OCI-LY7 (cell line): ENCODE measurements at regions not wholly inside any gene's neighbourhood (a gene's known extent, or its start where the extent isn't known, plus 50 kb on each side); places are given as distances from the start of the nearest gene placed in this dataset.

Source experiments
- BruUV-seq: library from RNA; stranded (reverse); fragments of 400-500 nt; replicated peaks from 2 replicates; lab custom pipeline; 2021; lab: Mats Ljungman, UMichigan
- CTCF ChIA-PET: fragments of 300-600 bp; sonication (Branson Sonifier 250); formaldehyde crosslinking; loops from one replicate; lab custom pipeline; 2022; ENCODE audit warnings: antibody characterized with exemption; ENCODE audit not compliant: unreplicated experiment; lab: Charles Lee
- POLR2A ChIA-PET: fragments of 300-600 bp; sonication (Branson Sonifier 250); formaldehyde crosslinking; loops from one replicate; lab custom pipeline; 2022; ENCODE audit warnings: antibody characterized with exemption; lab: Charles Lee
- DNase-seq: peaks from one replicate; pipeline ENCODE4 v3.0.0-alpha.2; 2015; ENCODE audit warnings: low spot score
- H2AFZ ChIP-seq: fragments of 200-600 bp; sonication (generic), shearing (Covaris generic); 2 replicates; pipeline ENCODE4 v1.6.1; 2014; ENCODE audit warnings: mild to moderate bottlenecking, antibody characterized with exemption, low read length, moderate library complexity
- H3K27ac ChIP-seq: fragments of 200-600 bp; sonication (generic); 2 replicates; pipeline ENCODE4 v1.5.1; 2014; ENCODE audit warnings: mixed run types, low read depth, mild to moderate bottlenecking, moderate library complexity, low read length, inconsistent platforms; ENCODE audit not compliant: poor library complexity, severe bottlenecking
- H3K36me3 ChIP-seq: fragments of 200-600 bp; sonication (generic); 2 replicates; pipeline ENCODE4 v1.6.1; 2014; ENCODE audit warnings: mild to moderate bottlenecking, antibody characterized with exemption, low read length, moderate library complexity, mixed read lengths; ENCODE audit not compliant: insufficient read depth
- H3K4me1 ChIP-seq: fragments of 200-600 bp; sonication (generic); 2 replicates; pipeline ENCODE4 v1.5.1; 2014; ENCODE audit warnings: mild to moderate bottlenecking, low read length; ENCODE audit not compliant: insufficient read depth, poor library complexity, severe bottlenecking
- H3K4me2 ChIP-seq: fragments of 200-600 bp; sonication (generic); 2 replicates; pipeline ENCODE4 v1.6.1; 2014; ENCODE audit warnings: mild to moderate bottlenecking, low read length
- H3K4me3 ChIP-seq: fragments of 200-600 bp; sonication (generic); 2 replicates; pipeline ENCODE4 v1.5.1; 2014; ENCODE audit warnings: mild to moderate bottlenecking, low read depth, low read length; ENCODE audit not compliant: poor library complexity, severe bottlenecking
- H3K79me2 ChIP-seq: fragments of 200-600 bp; sonication (generic); 2 replicates; pipeline ENCODE4 v1.6.1; 2016; ENCODE audit warnings: low read depth, mild to moderate bottlenecking, low read length, moderate library complexity, mixed read lengths; ENCODE audit not compliant: insufficient read depth
- H3K9me2 ChIP-seq: fragments of 200-600 bp; sonication (generic); 2 replicates; pipeline ENCODE4 v1.6.1; 2016; ENCODE audit warnings: mild to moderate bottlenecking, low read length, mixed read lengths; ENCODE audit not compliant: insufficient read depth
- H3K9me3 ChIP-seq: fragments of 200-600 bp; sonication (generic); 2 replicates; pipeline ENCODE4 v1.6.1; 2014; ENCODE audit warnings: mild to moderate bottlenecking, mixed run types, low read length, mixed read lengths
- H4K20me1 ChIP-seq: fragments of 200-600 bp; sonication (generic); 2 replicates; pipeline ENCODE4 v1.6.1; 2014; ENCODE audit warnings: mild to moderate bottlenecking, antibody characterized with exemption, low read length, moderate library complexity, mixed read lengths; ENCODE audit not compliant: insufficient read depth
- CTCF ChIP-seq: fragments of 200-600 bp; sonication (generic); conservative IDR thresholded peaks from 2 replicates; pipeline ENCODE4 v1.5.1; 2014; ENCODE audit warnings: mild to moderate bottlenecking, antibody characterized with exemption, low read length, moderate library complexity, mixed read lengths
- EZH2phosphoT487 ChIP-seq: fragments of 200-600 bp; sonication (generic); IDR thresholded peaks from 2 replicates; pipeline ENCODE4 v1.6.1; 2018; ENCODE audit warnings: low read depth, borderline replicate concordance, mild to moderate bottlenecking, mixed run types, antibody characterized with exemption, low read length, moderate library complexity, mixed read lengths
- intact Hi-C: fragments of 100-400 bp; cut with micrococcal nuclease; formaldehyde crosslinking; loops from one replicate; pipeline ENCODE4 v1.10.0; 2022; ENCODE audit not compliant: unreplicated experiment

- no peak for DNase-seq
- BruUV-seq, result no TSS peak
- no peaks in the 10 kb centered on the region for H3K36me3 ChIP-seq
- CTCF ChIA-PET, result no interaction called here
- no peaks in the 10 kb centered on the region for H3K9me3 ChIP-seq
- no peaks in the 10 kb centered on the region for H4K20me1 ChIP-seq
- H2AFZ ChIP-seq, result no peak overlapping the region
- TF ChIP-seq CTCF (no peak), EZH2phosphoT487 (no peak)
- H3K4me2 ChIP-seq, result no peak overlapping the region
- no peak overlapping the region for H3K27ac ChIP-seq
- no peak overlapping the region for H3K4me3 ChIP-seq
- H3K9me2 ChIP-seq, result no peaks in the 10 kb centered on the region
- intact Hi-C loops, result no loop called here
- POLR2A ChIA-PET, result no interaction called here
- no peaks in the 10 kb centered on the region for H3K79me2 ChIP-seq
- no peaks in the 10 kb centered on the region for H3K4me1 ChIP-seq
Observed at GRCh38 chr3:38989917-38990510, 61.7 kb downstream of the SCN11A start.

GRCh38 chr3:38988955-38989354 lies 62.8 kb downstream of the SCN11A start:
- no TSS peak for BruUV-seq
- H3K4me2 ChIP-seq, result no peak overlapping the region
- intact Hi-C loops, result no loop called here
- H3K79me2 ChIP-seq, result no peaks in the 10 kb centered on the region
- H4K20me1 ChIP-seq, result no peaks in the 10 kb centered on the region
- no peak for DNase-seq
- H3K4me1 ChIP-seq, result no peaks in the 10 kb centered on the region
- H2AFZ ChIP-seq, result no peak overlapping the region
- POLR2A ChIA-PET, result no interaction called here
- H3K4me3 ChIP-seq, result no peak overlapping the region
- no peak overlapping the region for H3K27ac ChIP-seq
- no peaks in the 10 kb centered on the region for H3K36me3 ChIP-seq
- TF ChIP-seq CTCF (no peak), EZH2phosphoT487 (no peak)
- H3K9me2 ChIP-seq, result no peaks in the 10 kb centered on the region
- H3K9me3 ChIP-seq, result no peaks in the 10 kb centered on the region
- CTCF ChIA-PET, result no interaction called here

- TF ChIP-seq CTCF (no peak), EZH2phosphoT487 (no peak)
- H3K4me1 ChIP-seq, result no peaks in the 10 kb centered on the region
- no peaks in the 10 kb centered on the region for H3K9me3 ChIP-seq
- no peak overlapping the region for H3K4me2 ChIP-seq
- POLR2A ChIA-PET, result no interaction called here
- DNase-seq, result no peak
- BruUV-seq, result no TSS peak
- no peak overlapping the region for H3K4me3 ChIP-seq
- no peak overlapping the region for H2AFZ ChIP-seq
- H3K9me2 ChIP-seq, result no peaks in the 10 kb centered on the region
- H3K36me3 ChIP-seq, result no peaks in the 10 kb centered on the region
- intact Hi-C loops, result no loop called here
- CTCF ChIA-PET, result no interaction called here
- H3K79me2 ChIP-seq, result no peaks in the 10 kb centered on the region
- no peak overlapping the region for H3K27ac ChIP-seq
- H4K20me1 ChIP-seq, result no peaks in the 10 kb centered on the region
Observed at GRCh38 chr3:38987456-38987855, 64.3 kb downstream of the SCN11A start.
